ENCODE measurements at regions not wholly inside any gene's neighbourhood (a gene's known extent, or its start where the extent isn't known, plus 50 kb on each side); places are given as distances from the start of the nearest gene placed in this dataset.
"Not testable (repeated sequence)": the region's sequence is repeated elsewhere in the genome, so short reads cannot be mapped to it uniquely, and the experiment has no call there.

DNA sequence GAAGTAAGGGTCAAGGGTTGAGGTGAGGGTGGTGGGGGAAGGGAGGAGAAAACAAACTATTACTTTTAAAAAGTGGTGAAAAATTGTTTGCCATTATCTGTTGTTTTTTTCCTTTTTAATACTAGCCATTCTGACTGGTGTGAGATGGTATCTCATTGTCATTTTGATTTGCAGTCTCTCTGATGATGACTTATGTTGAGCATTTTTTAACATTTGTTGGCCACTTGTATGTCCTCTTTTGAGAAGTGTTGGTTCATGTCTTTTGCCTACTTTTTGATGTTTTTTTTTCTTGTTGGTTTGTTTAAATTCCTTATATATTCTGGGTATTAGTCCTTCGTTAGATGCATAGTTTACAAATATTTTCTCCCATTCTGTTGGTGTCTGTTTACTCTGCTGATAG lies 185.9 kb upstream of the ANKRD28 start:
- ChIA-PET CTCF (interaction anchor here (0.6 kb wide), 1 partner anchor 90 kb away, joined by 4 read pairs; no protein-coding TSS in a partner anchor), POLR2A (no interaction called here)
- no peak for DNase-seq (ENCODE audit: extremely low spot score)
- no peak for TF ChIP-seq BHLHE40 (IDR thresholded peaks at IDR 0.05; ENCODE audit: borderline replicate concordance)

DNA sequence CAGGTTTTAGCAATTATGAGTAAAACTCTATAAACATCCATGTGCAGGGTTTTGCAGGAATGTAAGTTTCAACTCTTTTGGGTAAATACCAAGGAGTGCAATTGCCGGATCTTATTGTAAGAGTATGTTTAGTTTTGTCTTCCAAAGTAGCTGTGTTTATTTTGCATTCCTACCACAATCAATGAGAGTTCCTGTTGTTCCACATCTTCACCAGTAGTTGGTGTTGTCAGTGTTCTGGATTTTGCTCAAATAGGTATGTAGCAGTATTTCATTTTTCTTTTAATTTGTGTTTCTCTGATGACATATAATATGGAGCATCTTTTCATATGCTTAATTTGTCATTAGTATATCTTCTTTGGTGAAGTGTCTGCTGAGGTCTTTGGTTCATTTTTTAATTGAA lies 185.1 kb upstream of the GALNT15 start:
- CTCF ChIA-PET = no interaction called here
- POLR2A ChIA-PET = no interaction called here
- DNase-seq (ENCODE audit: extremely low spot score) = no peak
- TF ChIP-seq ARNT (IDR thresholded peaks at IDR 0.05) (no peak), BHLHE40 (IDR thresholded peaks at IDR 0.05; ENCODE audit: borderline replicate concordance) (no peak), SUZ12 (IDR thresholded peaks at IDR 0.05) (no peak), FOXM1 (IDR thresholded peaks at IDR 0.05; ENCODE audit: borderline replicate concordance) (no peak), CTBP1 (IDR thresholded peaks at IDR 0.05; ENCODE audit: borderline replicate concordance) (no peak), L3MBTL2 (conservative IDR thresholded peaks at IDR 0.05) (no peak), LEF1 (IDR thresholded peaks at IDR 0.05; ENCODE audit: borderline replicate concordance) (no peak), FOXK2 (IDR thresholded peaks at IDR 0.05) (no peak), PKNOX1 (IDR thresholded peaks at IDR 0.05) (no peak), HDGF (IDR thresholded peaks at IDR 0.05; ENCODE audit: borderline replicate concordance) (no peak), SP1 (IDR thresholded peaks at IDR 0.05) (no peak), ZNF384 (IDR thresholded peaks at IDR 0.05) (no peak)

DNA sequence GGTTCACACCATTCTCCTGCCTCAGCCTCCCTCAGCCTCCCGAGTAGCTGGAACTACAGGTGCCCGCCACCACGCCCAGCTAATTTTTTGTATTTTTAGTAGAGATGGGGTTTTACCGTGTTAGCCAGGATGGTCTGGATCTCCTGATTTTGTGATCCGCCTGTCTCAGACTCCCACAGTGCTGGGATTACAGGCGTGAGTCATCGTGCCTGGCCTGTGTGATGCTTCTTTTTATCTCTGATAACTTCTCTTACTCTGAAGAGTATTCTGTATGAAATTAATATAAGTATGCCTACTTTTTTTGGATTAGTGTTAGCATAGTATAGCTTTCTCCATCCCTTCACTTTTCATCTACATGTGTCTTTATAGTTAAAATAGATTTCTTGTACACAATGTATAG lies 180.8 kb upstream of the GALNT15 start:
- CTCF ChIA-PET, POLR2A ChIA-PET: not testable (repeated sequence)

DNA sequence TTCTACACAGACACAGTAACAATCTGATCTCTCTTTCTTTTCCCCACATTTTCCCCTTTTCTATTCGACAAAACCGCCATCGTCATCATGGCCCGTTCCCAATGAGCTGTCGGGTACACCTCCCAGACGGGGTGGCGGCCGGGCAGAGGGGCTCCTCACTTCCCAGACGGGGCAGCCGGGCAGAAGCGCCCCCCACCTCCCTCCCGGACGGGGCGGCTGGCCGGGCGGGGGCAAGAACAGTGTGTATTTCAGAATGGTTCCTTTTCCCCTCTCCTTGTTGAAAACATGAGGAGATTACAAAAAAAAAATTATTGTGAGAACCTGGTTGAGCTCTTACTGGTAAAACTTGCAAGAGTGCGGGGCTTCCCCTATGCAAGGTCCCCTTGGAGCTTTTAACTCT lies 178.0 kb upstream of the GALNT15 start:
- DNase-seq (ENCODE audit: extremely low spot score); POLR2A ChIA-PET; CTCF ChIA-PET: not testable (repeated sequence)

More for the DNA sequence above, 180.8 kb upstream of the GALNT15 start:
- DNase-seq (ENCODE audit: extremely low spot score) = not testable (repeated sequence)

DNA sequence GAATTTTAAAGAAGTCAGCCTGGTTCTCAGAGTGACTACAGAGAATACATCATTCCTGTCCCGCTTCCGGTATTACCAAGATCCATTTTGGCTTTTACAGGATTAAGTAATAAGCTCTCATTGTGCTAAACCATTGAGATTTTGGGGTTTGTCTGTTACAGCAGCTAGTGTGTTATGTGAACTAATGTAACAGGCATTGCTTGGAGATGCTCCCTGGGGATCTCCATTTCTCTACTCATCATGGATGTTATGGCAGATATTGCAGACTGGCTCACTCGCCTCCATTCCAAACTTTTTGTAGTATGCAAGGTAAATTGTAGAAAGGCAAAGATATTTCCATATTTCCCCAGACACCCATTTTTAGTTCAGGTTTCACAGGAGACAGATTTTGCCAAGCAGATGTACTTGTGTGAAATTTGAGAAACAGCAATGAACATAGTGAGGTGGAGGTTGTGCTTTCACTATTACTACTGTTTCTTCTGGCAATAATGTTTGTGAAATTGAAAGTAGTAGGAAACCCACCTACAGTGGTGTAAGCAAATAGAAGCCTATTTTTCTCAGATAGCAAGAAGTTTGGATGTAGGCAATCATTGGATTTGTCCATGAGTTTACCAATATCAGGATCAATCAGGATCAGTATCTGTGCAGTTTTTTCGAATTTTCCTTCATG lies 177.1 kb upstream of the GALNT15 start:
- TF ChIP-seq PKNOX1 (IDR thresholded peaks at IDR 0.05) (no peak), BHLHE40 (IDR thresholded peaks at IDR 0.05; ENCODE audit: borderline replicate concordance) (no peak), ELF4 (IDR thresholded peaks at IDR 0.05) (no peak), FOXK2 (IDR thresholded peaks at IDR 0.05) (no peak), TARDBP (IDR thresholded peaks at IDR 0.05) (no peak), FOXM1 (IDR thresholded peaks at IDR 0.05; ENCODE audit: borderline replicate concordance) (no peak)
- DNase-seq (ENCODE audit: extremely low spot score) = no peak
- ChIA-PET CTCF (no interaction called here), POLR2A (no interaction called here)

DNA sequence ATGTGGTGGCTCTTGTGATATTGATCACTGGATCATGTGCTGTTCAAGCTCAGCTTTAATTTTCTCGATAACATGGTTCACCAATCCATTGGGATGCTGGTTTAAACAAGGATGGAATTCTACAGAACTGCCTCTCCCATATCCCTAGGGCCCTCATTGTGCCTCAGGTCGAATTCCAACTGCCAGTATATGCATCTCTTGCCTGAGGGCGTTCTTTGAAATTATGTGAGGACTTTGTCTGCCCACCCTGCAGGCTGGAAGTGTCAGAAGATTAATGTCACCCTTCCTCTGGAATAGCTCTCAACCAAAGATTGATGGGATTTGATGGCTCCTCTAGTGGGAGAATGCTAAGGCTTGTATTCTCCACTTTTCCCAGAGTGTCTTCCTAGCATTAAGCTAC lies 175.6 kb upstream of the GALNT15 start:
- no peak for DNase-seq (ENCODE audit: extremely low spot score)
- POLR2A ChIA-PET = no interaction called here
- TF ChIP-seq ZNF384 (IDR thresholded peaks at IDR 0.05) (no peak), NFRKB (IDR thresholded peaks at IDR 0.05) (no peak), FOXK2 (IDR thresholded peaks at IDR 0.05) (no peak), L3MBTL2 (conservative IDR thresholded peaks at IDR 0.05) (no peak), BHLHE40 (IDR thresholded peaks at IDR 0.05; ENCODE audit: borderline replicate concordance) (no peak), SUZ12 (IDR thresholded peaks at IDR 0.05) (no peak), PKNOX1 (IDR thresholded peaks at IDR 0.05) (no peak), LEF1 (IDR thresholded peaks at IDR 0.05; ENCODE audit: borderline replicate concordance) (no peak), ARNT (IDR thresholded peaks at IDR 0.05) (no peak), TARDBP (IDR thresholded peaks at IDR 0.05) (no peak), SP1 (IDR thresholded peaks at IDR 0.05) (no peak), HDGF (IDR thresholded peaks at IDR 0.05; ENCODE audit: borderline replicate concordance) (no peak), FOXA1 (IDR thresholded peaks at IDR 0.05) (no peak), FOXM1 (IDR thresholded peaks at IDR 0.05; ENCODE audit: borderline replicate concordance) (no peak), CTBP1 (IDR thresholded peaks at IDR 0.05; ENCODE audit: borderline replicate concordance) (no peak), ELF4 (IDR thresholded peaks at IDR 0.05) (no peak)
- CTCF ChIA-PET = no interaction called here

DNA sequence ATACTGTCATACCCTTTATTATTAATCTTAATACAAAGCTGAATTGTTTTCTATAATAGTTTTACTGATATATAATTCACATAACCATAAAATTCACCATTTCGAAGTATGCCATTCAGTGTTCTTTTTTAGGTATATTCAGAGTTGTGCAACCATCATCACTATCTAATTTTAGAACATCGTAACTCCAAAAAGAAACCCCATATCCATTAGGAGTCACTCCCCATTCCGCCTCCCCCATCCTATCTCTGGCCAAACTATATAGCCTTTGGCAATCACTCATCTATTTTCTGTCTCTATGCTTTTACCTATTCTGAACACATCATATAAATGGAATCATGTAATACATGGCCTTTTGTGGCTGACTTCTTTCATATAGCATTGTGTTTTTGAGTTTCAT lies 169.7 kb upstream of the GALNT15 start:
- no peak for TF ChIP-seq HDGF (IDR thresholded peaks at IDR 0.05; ENCODE audit: borderline replicate concordance)
- TF ChIP-seq CTBP1 (IDR thresholded peaks at IDR 0.05; ENCODE audit: borderline replicate concordance) = no peak
- no peak for TF ChIP-seq ZNF384 (IDR thresholded peaks at IDR 0.05)
- no peak for TF ChIP-seq ELF4 (IDR thresholded peaks at IDR 0.05)
- TF ChIP-seq PKNOX1 (IDR thresholded peaks at IDR 0.05) = no peak
- no peak for TF ChIP-seq SUZ12 (IDR thresholded peaks at IDR 0.05)
- TF ChIP-seq LEF1 (IDR thresholded peaks at IDR 0.05; ENCODE audit: borderline replicate concordance) = no peak
- no peak for TF ChIP-seq FOXM1 (IDR thresholded peaks at IDR 0.05; ENCODE audit: borderline replicate concordance)
- no peak for TF ChIP-seq FOXA1 (IDR thresholded peaks at IDR 0.05)
- TF ChIP-seq NFRKB (IDR thresholded peaks at IDR 0.05) = no peak
- TF ChIP-seq TARDBP (IDR thresholded peaks at IDR 0.05) = no peak
- ChIA-PET CTCF (no interaction called here), POLR2A (no interaction called here)
- DNase-seq (ENCODE audit: extremely low spot score) = no peak

All from HEK293T (cell line).